ENCODE measurements at regions not wholly inside any gene's neighbourhood (a gene's known extent, or its start where the extent isn't known, plus 50 kb on each side); places are given as distances from the start of the nearest gene placed in this dataset.

DNA sequence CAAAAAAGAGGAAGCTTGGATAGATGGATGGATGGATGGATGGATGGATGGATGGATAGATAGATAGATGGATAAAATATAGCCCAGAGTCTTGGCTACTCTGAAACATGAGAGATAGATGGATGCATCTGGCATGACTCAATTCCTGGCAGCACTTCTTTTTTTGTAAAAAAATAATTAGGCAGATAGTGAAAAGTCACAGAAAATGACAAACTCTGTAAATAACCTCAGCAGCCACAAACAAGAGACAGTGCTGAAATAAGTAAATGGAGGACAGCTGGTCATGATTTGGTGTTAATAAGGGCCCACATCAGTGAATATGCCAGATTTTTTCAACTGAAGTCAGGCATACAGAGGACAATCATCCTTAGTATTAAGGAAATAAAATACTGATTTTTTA lies 585.0 kb upstream of the GCFC2 start:
- TF ChIP-seq, protein P1, sequence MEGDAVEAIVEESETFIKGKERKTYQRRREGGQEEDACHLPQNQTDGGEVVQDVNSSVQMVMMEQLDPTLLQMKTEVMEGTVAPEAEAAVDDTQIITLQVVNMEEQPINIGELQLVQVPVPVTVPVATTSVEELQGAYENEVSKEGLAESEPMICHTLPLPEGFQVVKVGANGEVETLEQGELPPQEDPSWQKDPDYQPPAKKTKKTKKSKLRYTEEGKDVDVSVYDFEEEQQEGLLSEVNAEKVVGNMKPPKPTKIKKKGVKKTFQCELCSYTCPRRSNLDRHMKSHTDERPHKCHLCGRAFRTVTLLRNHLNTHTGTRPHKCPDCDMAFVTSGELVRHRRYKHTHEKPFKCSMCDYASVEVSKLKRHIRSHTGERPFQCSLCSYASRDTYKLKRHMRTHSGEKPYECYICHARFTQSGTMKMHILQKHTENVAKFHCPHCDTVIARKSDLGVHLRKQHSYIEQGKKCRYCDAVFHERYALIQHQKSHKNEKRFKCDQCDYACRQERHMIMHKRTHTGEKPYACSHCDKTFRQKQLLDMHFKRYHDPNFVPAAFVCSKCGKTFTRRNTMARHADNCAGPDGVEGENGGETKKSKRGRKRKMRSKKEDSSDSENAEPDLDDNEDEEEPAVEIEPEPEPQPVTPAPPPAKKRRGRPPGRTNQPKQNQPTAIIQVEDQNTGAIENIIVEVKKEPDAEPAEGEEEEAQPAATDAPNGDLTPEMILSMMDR (conservative IDR thresholded peaks at IDR 0.05; ENCODE audit: low read length) = no peak
- TF ChIP-seq EZH2phosphoT487 (IDR thresholded peaks at IDR 0.05; ENCODE audit: borderline replicate concordance) = no peak
- no peaks in the 10 kb centered on the region for H3K9me2 ChIP-seq (replicated peaks; ENCODE audit: low read depth, low read length)
- H3F3A ChIP-seq (ENCODE audit: low read depth) = no peaks in the 10 kb centered on the region
- H3K4me3 ChIP-seq (ENCODE audit: low read length, poor library complexity, severe bottlenecking) = no peak overlapping the region
- H3K79me2 ChIP-seq (ENCODE audit: insufficient read depth, low read length) = no peaks in the 10 kb centered on the region
- H3K9me3 ChIP-seq (ENCODE audit: insufficient read depth, low read depth, low read length) = no peaks in the 10 kb centered on the region
- no peaks in the 10 kb centered on the region for H3K27me3 ChIP-seq (ENCODE audit: insufficient read depth, low read length, poor library complexity, severe bottlenecking)
- no peaks in the 10 kb centered on the region for H3K36me3 ChIP-seq (ENCODE audit: insufficient read depth, low read length)
- H3K4me2 ChIP-seq (ENCODE audit: low read depth, low read length, poor library complexity, severe bottlenecking) = no peak overlapping the region
- H4K20me1 ChIP-seq (ENCODE audit: insufficient read depth, low read length, poor library complexity, severe bottlenecking) = no peaks in the 10 kb centered on the region
- H3K4me1 ChIP-seq (ENCODE audit: insufficient read depth, low read length, poor library complexity, severe bottlenecking) = no peaks in the 10 kb centered on the region
- H2AFZ ChIP-seq (ENCODE audit: low read length) = no peak overlapping the region
- H3K9ac ChIP-seq (ENCODE audit: low read depth, low read length, poor library complexity, severe bottlenecking) = no peak overlapping the region

DNA sequence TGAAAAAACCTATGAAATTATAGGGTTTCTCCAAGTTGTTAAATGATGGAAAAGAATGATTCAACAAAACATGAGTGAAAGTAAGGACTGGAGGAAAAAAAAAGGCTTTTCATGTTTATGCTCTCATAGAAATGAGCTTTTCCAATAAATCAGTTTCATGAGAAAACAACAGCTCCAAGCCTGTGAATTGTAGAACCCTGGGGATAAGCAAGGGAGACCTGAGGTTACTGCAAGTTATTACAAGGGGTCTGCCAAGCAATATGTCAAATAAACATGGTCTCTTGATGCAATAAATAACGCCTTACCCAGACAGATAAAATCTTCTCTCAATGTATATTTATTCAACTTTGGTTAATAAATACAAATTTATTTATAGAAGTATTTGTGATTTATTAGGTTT lies 577.9 kb upstream of the GCFC2 start:
- H3K4me3 ChIP-seq (ENCODE audit: low read length, poor library complexity, severe bottlenecking) = no peak overlapping the region
- no peaks in the 10 kb centered on the region for H3K79me2 ChIP-seq (ENCODE audit: insufficient read depth, low read length)
- no peaks in the 10 kb centered on the region for H3K9me2 ChIP-seq (replicated peaks; ENCODE audit: low read depth, low read length)
- H2AFZ ChIP-seq (ENCODE audit: low read length) = no peak overlapping the region
- no peak overlapping the region for H3K4me2 ChIP-seq (ENCODE audit: low read depth, low read length, poor library complexity, severe bottlenecking)
- no peaks in the 10 kb centered on the region for H3F3A ChIP-seq (ENCODE audit: low read depth)
- TF ChIP-seq, protein P1 (conservative IDR thresholded peaks at IDR 0.05; ENCODE audit: low read length) = no peak
- no peak for TF ChIP-seq EZH2phosphoT487 (IDR thresholded peaks at IDR 0.05; ENCODE audit: borderline replicate concordance)
- H3K27me3 ChIP-seq (ENCODE audit: insufficient read depth, low read length, poor library complexity, severe bottlenecking) = no peaks in the 10 kb centered on the region
- H3K36me3 ChIP-seq (ENCODE audit: insufficient read depth, low read length) = no peaks in the 10 kb centered on the region
- no peaks in the 10 kb centered on the region for H3K9me3 ChIP-seq (ENCODE audit: insufficient read depth, low read depth, low read length)
- H3K4me1 ChIP-seq (ENCODE audit: insufficient read depth, low read length, poor library complexity, severe bottlenecking) = no peaks in the 10 kb centered on the region
- H4K20me1 ChIP-seq (ENCODE audit: insufficient read depth, low read length, poor library complexity, severe bottlenecking) = no peaks in the 10 kb centered on the region
- H3K9ac ChIP-seq (ENCODE audit: low read depth, low read length, poor library complexity, severe bottlenecking) = no peak overlapping the region

DNA sequence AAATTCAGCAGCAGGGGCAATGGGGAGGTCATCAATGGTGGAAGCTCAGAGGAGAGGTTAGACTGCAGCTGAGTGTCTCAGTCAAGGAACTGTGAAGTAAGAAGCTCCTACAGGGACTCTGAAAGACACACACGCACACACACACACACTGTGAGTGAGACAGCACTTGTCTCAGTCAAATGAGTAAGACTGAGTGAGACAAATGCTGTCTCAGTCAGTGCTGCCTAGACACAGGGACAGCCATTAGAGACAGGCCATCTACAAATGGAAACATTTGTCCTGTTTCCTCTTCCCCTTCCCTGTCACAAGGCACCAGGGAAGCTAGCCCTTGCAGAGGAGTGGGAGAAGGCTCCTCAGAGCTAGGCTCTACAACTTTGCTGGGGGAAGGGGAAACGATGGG lies 577.4 kb upstream of the GCFC2 start:
- H3K9ac ChIP-seq (ENCODE audit: low read depth, low read length, poor library complexity, severe bottlenecking) = no peak overlapping the region
- no peaks in the 10 kb centered on the region for H3K36me3 ChIP-seq (ENCODE audit: insufficient read depth, low read length)
- no peak overlapping the region for H3K4me2 ChIP-seq (ENCODE audit: low read depth, low read length, poor library complexity, severe bottlenecking)
- no peak overlapping the region for H2AFZ ChIP-seq (ENCODE audit: low read length)
- H4K20me1 ChIP-seq (ENCODE audit: insufficient read depth, low read length, poor library complexity, severe bottlenecking) = no peaks in the 10 kb centered on the region
- no peaks in the 10 kb centered on the region for H3K9me3 ChIP-seq (ENCODE audit: insufficient read depth, low read depth, low read length)
- no peaks in the 10 kb centered on the region for H3K79me2 ChIP-seq (ENCODE audit: insufficient read depth, low read length)
- H3K9me2 ChIP-seq (replicated peaks; ENCODE audit: low read depth, low read length) = no peaks in the 10 kb centered on the region
- TF ChIP-seq, protein P1 (conservative IDR thresholded peaks at IDR 0.05; ENCODE audit: low read length) = no peak
- TF ChIP-seq EZH2phosphoT487 (IDR thresholded peaks at IDR 0.05; ENCODE audit: borderline replicate concordance) = no peak
- H3F3A ChIP-seq (ENCODE audit: low read depth) = no peaks in the 10 kb centered on the region
- no peak overlapping the region for H3K4me3 ChIP-seq (ENCODE audit: low read length, poor library complexity, severe bottlenecking)
- no peaks in the 10 kb centered on the region for H3K4me1 ChIP-seq (ENCODE audit: insufficient read depth, low read length, poor library complexity, severe bottlenecking)
- H3K27me3 ChIP-seq (ENCODE audit: insufficient read depth, low read length, poor library complexity, severe bottlenecking) = no peaks in the 10 kb centered on the region
